OCI-LY7 (cell line): ENCODE measurements at regions not wholly inside any gene's neighbourhood (a gene's known extent, or its start where the extent isn't known, plus 50 kb on each side); places are given as distances from the start of the nearest gene placed in this dataset.

ENCODE experiments used
- EZH2phosphoT487 ChIP-seq: fragments of 200-600 bp; sonication (generic); IDR thresholded peaks from 2 replicates; pipeline ENCODE4 v1.6.1; 2018; ENCODE audit warnings: low read depth, borderline replicate concordance, mild to moderate bottlenecking, mixed run types, antibody characterized with exemption, low read length, moderate library complexity, mixed read lengths
- TF ChIP-seq, protein P1 (sequence below): fragments of 200-600 bp; sonication (generic); conservative IDR thresholded peaks from 2 replicates; pipeline ENCODE4 v1.5.1; 2014; ENCODE audit warnings: mild to moderate bottlenecking, antibody characterized with exemption, low read length, moderate library complexity, mixed read lengths

DNA sequence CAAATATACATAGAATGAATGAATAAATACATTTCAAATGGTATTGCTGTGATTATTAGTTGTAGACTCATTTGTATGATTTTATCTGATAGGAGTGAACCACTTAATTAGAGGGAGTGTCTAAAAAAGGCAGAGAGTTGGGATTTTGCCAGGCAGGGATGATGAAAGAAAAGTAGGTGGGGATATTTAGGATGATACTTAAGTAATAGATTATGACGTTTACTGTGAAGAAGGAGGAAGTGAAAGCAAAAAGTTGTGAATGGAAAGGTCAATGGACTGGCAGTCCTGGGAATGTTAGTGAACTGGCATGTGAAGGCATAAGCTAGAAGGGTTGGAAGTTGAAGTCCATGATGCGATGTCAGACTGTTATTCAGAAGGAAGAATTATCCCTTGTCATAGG, 917.1 kb downstream of the RAPGEF2 start:
- TF ChIP-seq, protein P1, sequence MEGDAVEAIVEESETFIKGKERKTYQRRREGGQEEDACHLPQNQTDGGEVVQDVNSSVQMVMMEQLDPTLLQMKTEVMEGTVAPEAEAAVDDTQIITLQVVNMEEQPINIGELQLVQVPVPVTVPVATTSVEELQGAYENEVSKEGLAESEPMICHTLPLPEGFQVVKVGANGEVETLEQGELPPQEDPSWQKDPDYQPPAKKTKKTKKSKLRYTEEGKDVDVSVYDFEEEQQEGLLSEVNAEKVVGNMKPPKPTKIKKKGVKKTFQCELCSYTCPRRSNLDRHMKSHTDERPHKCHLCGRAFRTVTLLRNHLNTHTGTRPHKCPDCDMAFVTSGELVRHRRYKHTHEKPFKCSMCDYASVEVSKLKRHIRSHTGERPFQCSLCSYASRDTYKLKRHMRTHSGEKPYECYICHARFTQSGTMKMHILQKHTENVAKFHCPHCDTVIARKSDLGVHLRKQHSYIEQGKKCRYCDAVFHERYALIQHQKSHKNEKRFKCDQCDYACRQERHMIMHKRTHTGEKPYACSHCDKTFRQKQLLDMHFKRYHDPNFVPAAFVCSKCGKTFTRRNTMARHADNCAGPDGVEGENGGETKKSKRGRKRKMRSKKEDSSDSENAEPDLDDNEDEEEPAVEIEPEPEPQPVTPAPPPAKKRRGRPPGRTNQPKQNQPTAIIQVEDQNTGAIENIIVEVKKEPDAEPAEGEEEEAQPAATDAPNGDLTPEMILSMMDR, result no peak
- TF ChIP-seq EZH2phosphoT487, result no peak
